NK-92 treated with Interleukin-12 subunit alpha and Interleukin-12 subunit beta, amount 100 ng/mL, for 24 hours (cell line): ENCODE measurements at regions not wholly inside any gene's neighbourhood (a gene's known extent, or its start where the extent isn't known, plus 50 kb on each side); places are given as distances from the start of the nearest gene placed in this dataset.
A peak's percentile ranks its signal among the peaks of the same experiment; 100 is the strongest.

ENCODE experiments used
- DNase-seq: peaks from one replicate; lab custom pipeline; 2025; lab: John Stamatoyannopoulos, UW

- no peak for DNase-seq
Measured at GRCh38 chr18:72692086-72692485, 147.9 kb upstream of the CBLN2 start.

GRCh38 chr18:72687736-72688135, 143.6 kb upstream of the CBLN2 start:
- no peak for DNase-seq

GRCh38 chr18:72675394-72675793, 131.3 kb upstream of the CBLN2 start:
- no peak for DNase-seq

GRCh38 chr18:72674710-72675109, 130.6 kb upstream of the CBLN2 start:
- no peak for DNase-seq

GRCh38 chr18:72673242-72673641, 129.1 kb upstream of the CBLN2 start:
- DNase-seq: no peak

- no peak for DNase-seq
Measured at GRCh38 chr18:72672364-72673184, 128.4 kb upstream of the CBLN2 start.

- no peak for DNase-seq
Measured at GRCh38 chr18:72667932-72668331, 123.8 kb upstream of the CBLN2 start.

- DNase-seq: peak; percentile 3
Measured at GRCh38 chr18:72652990-72653593, 109.0 kb upstream of the CBLN2 start.

- no peak for DNase-seq
Measured at GRCh38 chr18:72651033-72651432, 106.9 kb upstream of the CBLN2 start.

- DNase-seq: no peak
Measured at GRCh38 chr18:72648481-72648960, 104.4 kb upstream of the CBLN2 start.

GRCh38 chr18:72648079-72648478, 103.9 kb upstream of the CBLN2 start:
- DNase-seq: no peak

- DNase-seq: no peak
Measured at GRCh38 chr18:72640557-72640956, 96.4 kb upstream of the CBLN2 start.

- DNase-seq: no peak
Measured at GRCh38 chr18:72638376-72638775, 94.2 kb upstream of the CBLN2 start.

- no peak for DNase-seq
Measured at GRCh38 chr18:72637721-72638120, 93.6 kb upstream of the CBLN2 start.

- no peak for DNase-seq
Measured at GRCh38 chr18:72637299-72637698, 93.2 kb upstream of the CBLN2 start.

GRCh38 chr18:72636611-72637010, 92.5 kb upstream of the CBLN2 start:
- DNase-seq: no peak

- DNase-seq: no peak
Measured at GRCh38 chr18:72634500-72634899, 90.4 kb upstream of the CBLN2 start.

GRCh38 chr18:72630991-72631390, 86.8 kb upstream of the CBLN2 start:
- DNase-seq: no peak

GRCh38 chr18:72623444-72623843, 79.3 kb upstream of the CBLN2 start:
- no peak for DNase-seq

GRCh38 chr18:72613534-72613930, 69.4 kb upstream of the CBLN2 start:
- no peak for DNase-seq

GRCh38 chr18:72612894-72613533, 68.9 kb upstream of the CBLN2 start:
- no peak for DNase-seq

GRCh38 chr18:72605376-72605775, 61.2 kb upstream of the CBLN2 start:
- DNase-seq: no peak

- DNase-seq: no peak
Measured at GRCh38 chr18:72601944-72602343, 57.8 kb upstream of the CBLN2 start.
